GM12864 (cell line): ENCODE measurements at regions not wholly inside any gene's neighbourhood (a gene's known extent, or its start where the extent isn't known, plus 50 kb on each side); places are given as distances from the start of the nearest gene placed in this dataset.

ENCODE experiments used
- DNase-seq: peaks from one replicate; pipeline ENCODE4 v3.0.0-alpha.2; 2011; ENCODE audit warnings: low read depth
- H3K4me3 ChIP-seq: 2 replicates; pipeline ENCODE4 v1.5.1; 2011; ENCODE audit warnings: mild to moderate bottlenecking, low read depth, low read length, control low read depth
- CTCF ChIP-seq: IDR thresholded peaks from 2 replicates; pipeline ENCODE4 v1.5.1; 2011; ENCODE audit warnings: low read depth, mild to moderate bottlenecking, moderate library complexity, low read length, control low read depth, inconsistent platforms; ENCODE audit errors: missing control alignments

DNA sequence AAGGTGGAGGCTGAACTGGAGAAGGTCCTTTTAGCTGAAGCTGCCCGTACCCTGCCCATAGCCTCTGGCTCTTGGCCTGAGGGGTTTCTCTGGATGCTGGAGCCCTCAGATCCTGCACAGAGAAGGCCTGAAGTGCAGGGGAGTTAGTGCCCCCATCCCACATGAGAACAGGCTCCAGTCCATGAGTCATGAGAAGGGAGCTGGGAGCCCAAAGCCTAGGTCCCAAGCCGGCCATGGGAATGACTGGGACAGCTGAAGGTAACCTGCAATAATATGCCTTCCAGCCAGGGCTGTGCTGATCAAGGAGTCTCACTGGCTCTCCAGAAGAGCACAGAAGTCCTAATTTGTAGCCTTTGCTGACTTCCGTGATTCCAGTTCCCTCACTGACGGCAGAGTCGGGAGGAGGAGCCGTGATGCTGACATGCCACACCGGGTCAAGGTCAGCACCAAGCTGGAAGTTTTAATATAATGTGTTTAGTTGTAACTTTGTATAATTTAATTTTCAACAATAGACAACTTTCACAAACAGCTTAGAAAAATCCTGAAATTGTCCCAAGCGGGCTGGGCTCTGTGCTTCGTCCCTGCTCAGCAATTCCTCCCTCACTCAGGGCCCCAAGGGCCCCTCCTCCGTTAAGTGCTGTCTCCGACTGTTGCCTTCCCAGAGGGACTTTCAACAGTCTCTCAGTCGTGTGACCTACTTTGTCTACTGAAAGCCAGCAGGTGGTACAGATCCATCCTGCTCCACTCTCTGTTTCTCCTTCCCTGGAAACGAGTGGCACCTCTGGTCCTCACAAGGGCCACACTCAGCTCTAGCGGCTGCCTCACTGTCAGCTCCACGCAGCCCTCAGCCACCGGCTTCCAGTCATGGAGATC, 387.8 kb downstream of the GADD45G start:
- TF ChIP-seq CTCF, result no peak

GRCh38 chr9:89993678-89994630, 389.1 kb downstream of the GADD45G start:
- DNase-seq, result no peak
- H3K4me3 ChIP-seq, result no peak overlapping the region
- TF ChIP-seq CTCF, result no peak

More for the DNA sequence above, 387.8 kb downstream of the GADD45G start:
- DNase-seq, result no peak
- H3K4me3 ChIP-seq, result no peak overlapping the region

- no peak for DNase-seq
- H3K4me3 ChIP-seq, result no peak overlapping the region
- TF ChIP-seq CTCF, result no peak
Observed at GRCh38 chr9:89994988-89995613, 390.3 kb downstream of the GADD45G start.

GRCh38 chr9:89996116-89996515, 391.3 kb downstream of the GADD45G start:
- DNase-seq, result no peak
- TF ChIP-seq CTCF, result no peak

DNA sequence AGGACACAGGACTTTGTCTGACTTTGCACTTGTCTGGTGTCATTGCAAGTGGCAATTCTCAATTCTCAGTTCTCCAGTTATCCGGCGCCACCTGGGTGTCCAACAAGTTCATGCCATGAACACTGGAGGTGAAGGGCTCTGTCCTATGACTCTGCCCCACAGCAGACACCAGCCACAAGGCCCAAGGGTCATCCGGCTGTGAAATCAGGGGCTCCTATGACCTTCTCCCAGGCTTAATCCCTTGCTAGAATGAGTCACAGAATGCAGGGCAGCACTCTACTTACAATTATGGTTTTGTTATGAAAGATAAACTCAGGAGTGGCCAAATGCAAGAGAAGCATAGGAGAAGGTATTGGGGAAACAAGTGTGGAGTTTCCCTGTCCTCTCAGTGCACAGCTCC, 392.0 kb downstream of the GADD45G start:
- TF ChIP-seq CTCF, result no peak
- H3K4me3 ChIP-seq, result no peak overlapping the region
- DNase-seq, result no peak

More at GRCh38 chr9:89996116-89996515, 391.3 kb downstream of the GADD45G start:
- H3K4me3 ChIP-seq, result no peak overlapping the region

- no peak for TF ChIP-seq CTCF
- DNase-seq, result no peak
- no peak overlapping the region for H3K4me3 ChIP-seq
Observed at GRCh38 chr9:89998633-89999032, 393.8 kb downstream of the GADD45G start.
